SK-MEL-5 (cell line): ENCODE measurements at regions not wholly inside any gene's neighbourhood (a gene's known extent, or its start where the extent isn't known, plus 50 kb on each side); places are given as distances from the start of the nearest gene placed in this dataset.

Experiments
- DNase-seq: peaks from one replicate; pipeline ENCODE4 v3.0.0-alpha.2; 2016; ENCODE audit warnings: low read depth, low spot score
- in situ Hi-C: cut with HindIII; loops from 2 replicates; pipeline ENCODE4 v1.10.0; 2016; ENCODE audit warnings: low sequenced_read_pairs, high pct_unique_total_duplicates, low pct_unique_long_range_greater_than_20kb

- in situ Hi-C loops, result no loop called here
- no peak for DNase-seq
These were observed 793.6 kb upstream of the INTU start for GRCh38 chr4:126838941-126839679.

DNA sequence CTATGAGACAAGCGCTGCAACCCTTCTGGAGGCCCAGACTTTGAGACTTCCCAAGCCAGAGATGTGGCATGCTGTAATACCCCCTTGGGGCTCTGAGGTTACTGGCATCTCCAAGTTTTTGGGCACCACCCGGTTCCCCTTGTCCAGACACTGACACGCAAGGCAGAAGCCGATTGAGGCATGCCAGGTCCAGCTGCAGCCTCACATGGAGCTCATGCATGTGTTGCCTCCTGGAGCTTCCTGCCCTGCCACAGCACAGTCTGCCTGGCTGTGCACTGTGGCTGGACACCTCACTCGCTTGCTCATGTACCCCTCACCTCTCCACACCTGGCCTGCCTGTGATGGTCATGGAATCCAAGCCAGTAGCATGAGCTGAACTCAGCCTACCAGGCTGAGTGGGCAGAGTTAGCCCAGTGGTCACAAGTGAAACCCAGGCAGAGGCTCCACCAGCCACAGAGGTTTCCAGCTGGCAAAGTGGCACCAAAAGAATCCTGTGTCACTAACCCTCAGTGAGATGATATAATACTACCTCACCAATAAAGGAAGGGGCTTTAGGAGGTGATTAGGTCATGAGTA is 789.2 kb upstream of the INTU start:
- in situ Hi-C loops, result no loop called here
- no peak for DNase-seq

- in situ Hi-C loops, result no loop called here
- peak; percentile 60 for DNase-seq
These were observed 782.5 kb upstream of the INTU start for GRCh38 chr4:126850286-126850685.

DNA sequence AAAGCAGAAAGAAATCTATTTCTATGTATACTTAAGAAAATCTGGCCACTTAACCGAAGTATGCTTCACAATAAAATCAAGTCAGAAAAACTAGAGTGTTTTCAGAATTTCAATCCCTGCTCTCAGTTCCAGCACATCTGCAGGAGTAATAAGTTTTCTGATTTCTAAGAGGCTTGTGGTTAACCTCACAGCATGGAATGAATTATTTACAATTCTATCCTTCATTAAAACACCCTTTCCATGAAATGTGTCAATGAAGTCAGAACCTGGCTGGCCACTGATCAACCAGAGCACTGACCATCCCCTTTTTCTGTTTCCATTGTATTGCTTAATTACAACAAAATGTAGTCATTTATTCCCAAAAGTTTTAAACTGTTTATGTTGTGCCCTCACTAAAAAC is 781.4 kb upstream of the INTU start:
- in situ Hi-C loops, result no loop called here
- DNase-seq, result no peak

DNA sequence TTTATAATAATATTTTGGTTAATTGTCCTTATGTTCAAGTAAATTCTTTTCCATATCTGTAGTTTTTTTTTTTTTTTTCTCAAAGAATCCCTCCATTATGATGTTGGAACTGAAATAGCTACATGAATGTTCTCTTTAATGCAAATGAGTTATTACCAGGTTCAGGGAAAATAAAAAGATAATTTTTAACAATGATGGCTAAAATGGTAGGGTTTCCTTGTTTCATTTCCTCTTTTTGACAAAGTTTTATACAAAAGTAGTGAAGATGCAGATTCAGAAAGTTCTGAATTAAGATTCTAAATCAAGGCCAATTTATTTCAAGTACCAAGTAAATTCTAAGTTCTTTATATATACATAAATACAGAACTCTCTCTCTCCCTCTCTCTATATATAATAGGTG is 779.0 kb upstream of the INTU start:
- in situ Hi-C loops, result no loop called here
- DNase-seq, result no peak

DNA sequence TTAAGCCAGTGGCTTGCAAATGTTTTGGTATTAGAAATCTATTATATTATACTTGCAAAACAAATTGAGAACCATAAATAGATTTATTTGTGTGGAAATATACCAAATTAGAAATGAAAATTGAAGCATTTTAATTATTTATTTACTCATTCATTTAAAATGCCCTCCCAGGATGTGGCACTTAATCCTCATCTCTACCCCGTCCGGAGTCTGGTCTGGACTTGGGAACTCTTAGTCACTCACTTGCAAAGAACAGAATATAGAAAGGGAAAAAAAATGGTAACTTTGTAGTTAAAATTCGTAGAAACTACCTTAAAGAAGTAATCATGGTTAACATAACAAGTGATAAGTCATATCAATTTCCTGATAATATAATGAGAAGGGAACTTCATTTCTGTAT is 775.9 kb upstream of the INTU start:
- DNase-seq, result no peak
- in situ Hi-C loops, result no loop called here

GRCh38 chr4:126859314-126859713 is 773.4 kb upstream of the INTU start:
- DNase-seq, result no peak
- in situ Hi-C loops, result no loop called here

DNA sequence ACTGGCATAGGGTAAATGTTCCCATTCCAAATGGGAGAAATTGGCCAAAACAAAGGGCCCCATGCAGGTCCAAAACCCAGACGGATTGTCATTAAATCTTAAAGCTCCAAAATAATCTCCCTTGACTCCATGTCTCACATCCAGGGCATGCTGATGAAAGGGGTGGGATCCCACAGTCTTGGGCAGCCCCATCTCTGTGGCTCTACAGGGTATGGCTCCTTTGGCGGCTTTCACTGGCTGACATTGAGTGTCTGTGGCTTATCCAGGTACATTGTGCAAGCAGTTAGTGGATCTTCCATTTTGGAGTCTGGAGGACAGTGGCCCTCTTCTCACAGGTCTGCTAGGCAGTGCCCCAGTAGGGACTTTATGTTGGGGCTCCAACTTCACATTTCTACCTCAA is 772.9 kb upstream of the INTU start:
- in situ Hi-C loops, result no loop called here
- no peak for DNase-seq

GRCh38 chr4:126860308-126860707 is 772.4 kb upstream of the INTU start:
- in situ Hi-C loops, result no loop called here
- no peak for DNase-seq

- DNase-seq, result no peak
- in situ Hi-C loops, result no loop called here
These were observed 762.8 kb upstream of the INTU start for GRCh38 chr4:126869967-126870366.

GRCh38 chr4:126871810-126872209 is 760.9 kb upstream of the INTU start:
- in situ Hi-C loops, result no loop called here
- DNase-seq, result no peak

DNA sequence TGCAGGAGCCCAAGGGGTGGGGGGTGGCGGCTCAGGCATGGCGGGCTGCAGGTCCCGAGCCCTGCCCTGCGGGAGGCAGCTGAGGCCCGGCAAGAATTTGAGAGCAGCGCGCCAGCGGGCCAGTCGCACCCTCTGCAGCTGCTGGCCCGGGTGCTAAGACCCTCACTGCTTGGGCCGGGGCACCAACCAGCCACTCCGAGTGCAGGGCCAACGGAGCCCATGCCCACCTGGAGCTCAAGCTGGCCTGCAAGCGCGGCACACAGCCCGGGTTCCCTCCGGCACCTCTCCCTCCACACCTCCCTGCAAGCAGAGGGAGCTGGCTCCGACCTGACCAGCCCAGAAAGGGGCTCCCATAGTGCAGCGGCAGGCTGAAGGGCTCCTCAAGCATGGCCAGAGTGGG is 758.2 kb upstream of the INTU start:
- in situ Hi-C loops, result no loop called here
- DNase-seq, result no peak

DNA sequence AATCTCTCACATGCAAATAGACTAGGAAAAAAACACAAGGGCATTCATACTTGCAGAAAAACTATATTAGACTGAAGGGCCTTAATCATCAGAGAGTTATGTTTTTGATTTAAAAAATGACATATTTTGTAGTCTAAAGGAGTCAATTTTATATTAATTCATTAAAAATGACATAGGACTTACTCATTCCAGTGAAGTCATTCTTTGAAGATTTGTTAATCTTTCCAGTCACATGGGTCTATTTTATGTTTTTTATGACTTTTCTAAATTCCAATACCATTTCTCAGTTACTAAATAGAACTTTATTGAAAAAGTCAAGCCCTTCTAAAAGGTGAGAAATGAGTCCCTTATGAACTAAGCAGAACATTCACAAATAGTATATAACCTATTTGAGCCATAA is 743.8 kb upstream of the INTU start:
- in situ Hi-C loops, result no loop called here
- DNase-seq, result no peak

- in situ Hi-C loops, result no loop called here
- DNase-seq, result no peak
These were observed 742.4 kb upstream of the INTU start for GRCh38 chr4:126890383-126890782.

DNA sequence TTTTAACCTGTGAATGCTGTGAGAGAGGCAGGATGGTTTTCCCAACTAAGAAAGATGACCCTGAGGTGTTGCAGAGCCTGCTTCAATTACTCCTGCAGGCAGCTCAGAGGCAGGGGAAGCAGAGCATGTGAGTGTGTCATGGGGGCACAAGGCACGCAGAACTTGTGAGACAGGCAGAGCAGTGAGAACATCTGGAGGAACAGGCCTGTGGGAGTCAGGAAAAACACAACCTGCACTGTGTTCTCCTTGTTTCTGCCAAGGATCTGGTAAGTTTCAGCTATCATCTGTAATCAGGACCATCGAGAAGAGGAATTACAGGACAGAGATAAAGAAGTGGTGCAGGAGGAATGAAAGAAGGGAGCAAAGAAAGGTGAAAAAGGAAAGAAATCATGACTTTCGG is 741.8 kb upstream of the INTU start:
- peak; percentile 4 for DNase-seq
- in situ Hi-C loops, result no loop called here

DNA sequence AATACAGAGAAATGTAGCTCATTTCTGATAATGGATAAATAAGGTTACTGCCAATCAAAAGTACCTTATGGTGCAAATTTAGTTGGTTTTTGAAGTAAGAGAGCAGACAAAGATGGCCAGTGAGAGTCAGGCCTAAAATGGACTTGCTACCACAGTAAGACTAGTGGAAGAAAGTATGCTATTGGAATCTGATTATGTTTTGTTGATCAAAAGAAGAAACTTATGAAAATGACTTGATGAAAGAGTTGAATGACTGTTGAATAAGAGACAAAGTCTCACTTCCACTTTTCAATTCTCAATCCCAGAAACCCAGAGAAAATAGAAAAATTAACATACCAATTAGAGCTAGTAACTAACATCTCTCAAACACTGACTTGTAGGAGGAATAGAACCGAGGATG is 737.8 kb upstream of the INTU start:
- in situ Hi-C loops, result no loop called here

GRCh38 chr4:126895988-126896570 is 736.7 kb upstream of the INTU start:
- DNase-seq, result no peak
- in situ Hi-C loops, result no loop called here

More for the DNA sequence above, 737.8 kb upstream of the INTU start:
- no peak for DNase-seq

- no peak for DNase-seq
- in situ Hi-C loops, result no loop called here
These were observed 735.7 kb upstream of the INTU start for GRCh38 chr4:126897038-126897437.

- DNase-seq, result no peak
These were observed 733.9 kb upstream of the INTU start for GRCh38 chr4:126898815-126899214.

More at GRCh38 chr4:126898815-126899214, 733.9 kb upstream of the INTU start:
- in situ Hi-C loops, result no loop called here
